ENCODE measurements at regions not wholly inside any gene's neighbourhood (a gene's known extent, or its start where the extent isn't known, plus 50 kb on each side); places are given as distances from the start of the nearest gene placed in this dataset.

- Histone ChIP-seq H3K4me1 (peaks cover 14 to 30% (median 22%) of the 10 kb centered on the region in 3 donors), H3K9me3 (no peaks in the 10 kb centered on the region), H3K36me3 (no peaks in the 10 kb centered on the region), H3K27ac (peak overlapping the region in 2 of 4 donors; percentile 61 to 62), H3K4me3 (no peak overlapping the region), H3K27me3 (no peaks in the 10 kb centered on the region)
- no peak for TF ChIP-seq CTCF (IDR thresholded peaks at IDR 0.05)
- DNase-seq (peak; percentile 75 to 94 (median 91)), FAIRE-seq (no peak), ATAC-seq (peak; percentile 89 to 94 (median 90))
- intact Hi-C loops (cut with DNase I) = no loop called here
- WGBS, 2 donors = 46 to 51% methylated on average over 5 of the region's 5 CpGs
Observed at GRCh38 chr2:19048593-19049266, 309.7 kb downstream of the OSR1 start.

- Histone ChIP-seq H3K9me3 (no peaks in the 10 kb centered on the region), H3K4me3 (no peak overlapping the region), H3K27me3 (no peaks in the 10 kb centered on the region), H3K4me1 (peaks cover 14 to 39% (median 30%) of the 10 kb centered on the region in 3 donors), H3K36me3 (no peaks in the 10 kb centered on the region), H3K27ac (no peak overlapping the region)
- no peak for TF ChIP-seq CTCF (IDR thresholded peaks at IDR 0.05)
- intact Hi-C loops (cut with DNase I) = no loop called here
- no peak for DNase-seq
- 70 to 89% methylated on average over 4 of the region's 4 CpGs for WGBS, 2 donors
- no peak for ATAC-seq
- no peak for FAIRE-seq
Observed at GRCh38 chr2:19046986-19047780, 311.2 kb downstream of the OSR1 start.

- no peak for DNase-seq
- Histone ChIP-seq H3K27me3 (no peaks in the 10 kb centered on the region), H3K27ac (no peak overlapping the region), H3K9me3 (no peaks in the 10 kb centered on the region), H3K36me3 (no peaks in the 10 kb centered on the region), H3K4me1 (peaks cover 14 to 34% (median 30%) of the 10 kb centered on the region in 3 donors), H3K4me3 (no peak overlapping the region)
- 57 to 64% methylated on average over 4 of the region's 4 CpGs for WGBS, 2 donors
- no peak for TF ChIP-seq CTCF (IDR thresholded peaks at IDR 0.05)
- no peak for ATAC-seq
- intact Hi-C loops (cut with DNase I) = no loop called here
- no peak for FAIRE-seq
Observed at GRCh38 chr2:19045151-19045550, 313.3 kb downstream of the OSR1 start.

DNA sequence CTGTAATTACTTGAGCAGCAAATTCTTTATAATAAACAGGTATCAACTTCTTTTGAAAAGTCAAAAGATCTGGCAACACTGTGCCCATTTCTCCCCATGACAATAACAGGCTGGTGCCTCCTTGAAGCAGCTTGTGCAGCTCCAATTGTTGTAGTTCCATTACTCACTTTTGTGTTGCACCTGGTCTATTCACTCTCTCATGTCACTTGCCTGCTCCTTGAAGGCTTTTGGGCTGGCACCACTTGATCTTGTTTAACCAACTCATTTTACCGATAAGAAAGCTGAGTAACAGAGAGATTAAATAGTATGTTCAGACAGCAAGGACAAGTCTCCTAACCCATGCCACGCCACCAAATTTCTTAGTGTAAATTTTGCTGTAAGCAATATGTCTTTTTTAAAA lies 314.5 kb downstream of the OSR1 start:
- DNase-seq = peak in 3 of 6 donors; percentile 45 to 67 (median 60)
- TF ChIP-seq CTCF (IDR thresholded peaks at IDR 0.05) = no peak
- no peak overlapping the region for H3K4me3 ChIP-seq
- H3K27me3 ChIP-seq = no peaks in the 10 kb centered on the region
- 33 to 49% methylated on average over 2 of the region's 2 CpGs for WGBS, 2 donors
- H3K36me3 ChIP-seq = no peaks in the 10 kb centered on the region
- intact Hi-C loops (cut with DNase I) = no loop called here
- peak overlapping the region in 1 of 4 donors; percentile 61 for H3K27ac ChIP-seq
- peaks cover 9 to 28% (median 28%) of the 10 kb centered on the region in 3 donors for H3K4me1 ChIP-seq
- ATAC-seq = peak; percentile 77 to 89 (median 84)
- no peaks in the 10 kb centered on the region for H3K9me3 ChIP-seq
- FAIRE-seq = no peak

Measured in pancreas (tissue), 10 donors.